Vagina (tissue), 2 donors: ENCODE measurements at regions not wholly inside any gene's neighbourhood (a gene's known extent, or its start where the extent isn't known, plus 50 kb on each side); places are given as distances from the start of the nearest gene placed in this dataset.

ENCODE experiments used
- DNase-seq, 2 donors: peaks; one replicate each; pipeline ENCODE4 v3.0.0-alpha.2; 2017; ENCODE audit errors: extremely low spot score in 2 of 2
- H3K27ac ChIP-seq: fragments of 200-600 bp; sonication (generic); one replicate; pipeline ENCODE4 v1.5.1; 2019
- H3K27me3 ChIP-seq: fragments of 200-600 bp; sonication (generic); one replicate; pipeline ENCODE4 v1.5.1; 2019
- H3K36me3 ChIP-seq, 2 donors: fragments of 200-600 bp; sonication (generic); one replicate each; pipeline ENCODE4 v1.5.1; 2017 to 2019
- H3K4me1 ChIP-seq: fragments of 200-600 bp; sonication (generic); one replicate; pipeline ENCODE4 v1.5.1; 2019
- H3K4me3 ChIP-seq, 2 donors: fragments of 200-600 bp; sonication (generic); 1 replicate in 1 of 2; 2 replicates in 1 of 2; pipeline ENCODE4 v1.5.1; 2016 to 2019
- H3K9me3 ChIP-seq: fragments of 200-600 bp; sonication (generic); one replicate; pipeline ENCODE4 v1.5.1; 2019
- CTCF ChIP-seq, 3 experiments: fragments of 450-650 bp in 2 of 3; fragments of 200-600 bp in 1 of 3; sonication (generic) in 1 of 3; IDR thresholded peaks; one replicate each; pipeline ENCODE4 v1.5.1; 2017 to 2019; ENCODE audit warnings: antibody characterized with exemption in 3 of 3, mild to moderate bottlenecking in 2 of 3, moderate library complexity in 2 of 3
- POLR2A ChIP-seq, 2 donors: fragments of 450-650 bp; IDR thresholded peaks; one replicate each; pipeline ENCODE4 v1.6.1; 2017; ENCODE audit warnings: antibody characterized with exemption in 2 of 2, mild to moderate bottlenecking in 2 of 2, moderate library complexity in 2 of 2
- POLR2AphosphoS5 ChIP-seq, 2 donors: sonication (generic); formaldehyde crosslinking; IDR thresholded peaks; one replicate each; pipeline ENCODE4 v1.9.0; 2017; ENCODE audit warnings: antibody characterized with exemption in 2 of 2, mild to moderate bottlenecking in 2 of 2, low read depth in 1 of 2; ENCODE audit not compliant: insufficient read depth in 1 of 2
- intact Hi-C: fragments of 100-400 bp; cut with DNase I; formaldehyde crosslinking; loops from one replicate; pipeline ENCODE4 v1.15.1; 2023

GRCh38 chr7:51482976-51483375 is 166.4 kb upstream of the COBL start:
- no peak overlapping the region for H3K27ac ChIP-seq
- H3K4me1 ChIP-seq: no peaks in the 10 kb centered on the region
- H3K36me3 ChIP-seq: no peaks in the 10 kb centered on the region
- H3K4me3 ChIP-seq: no peak overlapping the region
- no peaks in the 10 kb centered on the region for H3K27me3 ChIP-seq
- TF ChIP-seq POLR2AphosphoS5 (IDR thresholded peaks at IDR 0.05; ENCODE audit: insufficient read depth in 1 of 2, low read depth in 1 of 2): no peak
- no peak for TF ChIP-seq POLR2A (IDR thresholded peaks at IDR 0.05)
- no peak for TF ChIP-seq CTCF (IDR thresholded peaks at IDR 0.05)
- no peak for DNase-seq
- intact Hi-C loops: no loop called here
- no peaks in the 10 kb centered on the region for H3K9me3 ChIP-seq

- Histone ChIP-seq H3K27ac (no peak overlapping the region), H3K9me3 (no peaks in the 10 kb centered on the region), H3K4me3 (no peak overlapping the region), H3K4me1 (no peaks in the 10 kb centered on the region), H3K36me3 (no peaks in the 10 kb centered on the region), H3K27me3 (no peaks in the 10 kb centered on the region)
- intact Hi-C loops: no loop called here
- TF ChIP-seq POLR2AphosphoS5 (IDR thresholded peaks at IDR 0.05; ENCODE audit: insufficient read depth in 1 of 2, low read depth in 1 of 2) (no peak), POLR2A (IDR thresholded peaks at IDR 0.05) (no peak), CTCF (IDR thresholded peaks at IDR 0.05) (no peak)
- DNase-seq: no peak
These were observed 164.8 kb upstream of the COBL start for GRCh38 chr7:51481421-51481820.

- H3K4me3 ChIP-seq: no peak overlapping the region
- TF ChIP-seq POLR2A (IDR thresholded peaks at IDR 0.05) (no peak), CTCF (IDR thresholded peaks at IDR 0.05) (no peak), POLR2AphosphoS5 (IDR thresholded peaks at IDR 0.05; ENCODE audit: insufficient read depth in 1 of 2, low read depth in 1 of 2) (no peak)
- no peaks in the 10 kb centered on the region for H3K4me1 ChIP-seq
- no peaks in the 10 kb centered on the region for H3K36me3 ChIP-seq
- DNase-seq: no peak
- H3K9me3 ChIP-seq: no peaks in the 10 kb centered on the region
- no peak overlapping the region for H3K27ac ChIP-seq
- no peaks in the 10 kb centered on the region for H3K27me3 ChIP-seq
- intact Hi-C loops: no loop called here
These were observed 161.2 kb upstream of the COBL start for GRCh38 chr7:51477819-51478218.

- TF ChIP-seq POLR2A (IDR thresholded peaks at IDR 0.05): no peak
- TF ChIP-seq CTCF (IDR thresholded peaks at IDR 0.05): no peak
- TF ChIP-seq POLR2AphosphoS5 (IDR thresholded peaks at IDR 0.05; ENCODE audit: insufficient read depth in 1 of 2, low read depth in 1 of 2): no peak
- intact Hi-C loops: no loop called here
- no peak for DNase-seq
- Histone ChIP-seq H3K27me3 (no peaks in the 10 kb centered on the region), H3K9me3 (no peaks in the 10 kb centered on the region), H3K36me3 (no peaks in the 10 kb centered on the region), H3K27ac (no peak overlapping the region), H3K4me1 (no peaks in the 10 kb centered on the region), H3K4me3 (no peak overlapping the region)
These were observed 160.7 kb upstream of the COBL start for GRCh38 chr7:51477323-51477722.

GRCh38 chr7:51476026-51476425 is 159.4 kb upstream of the COBL start:
- intact Hi-C loops: no loop called here

More at GRCh38 chr7:51476026-51476425, 159.4 kb upstream of the COBL start:
- DNase-seq: no peak
- Histone ChIP-seq H3K9me3 (no peaks in the 10 kb centered on the region), H3K4me1 (no peaks in the 10 kb centered on the region), H3K36me3 (no peaks in the 10 kb centered on the region), H3K27me3 (no peaks in the 10 kb centered on the region), H3K27ac (no peak overlapping the region), H3K4me3 (no peak overlapping the region)
- TF ChIP-seq POLR2AphosphoS5 (IDR thresholded peaks at IDR 0.05; ENCODE audit: insufficient read depth in 1 of 2, low read depth in 1 of 2) (no peak), POLR2A (IDR thresholded peaks at IDR 0.05) (no peak), CTCF (IDR thresholded peaks at IDR 0.05) (no peak)
